Muscle layer of duodenum (tissue), 2 donors: ENCODE measurements at regions not wholly inside any gene's neighbourhood (a gene's known extent, or its start where the extent isn't known, plus 50 kb on each side); places are given as distances from the start of the nearest gene placed in this dataset.
"Not testable (repeated sequence)": the region's sequence is repeated elsewhere in the genome, so short reads cannot be mapped to it uniquely, and the experiment has no call there.

Experiments used
- H3K27ac ChIP-seq: one replicate; pipeline ENCODE4 v1.7.0; 2013; ENCODE audit warnings: mild to moderate bottlenecking, low read length
- H3K27me3 ChIP-seq: one replicate; pipeline ENCODE4 v1.7.0; 2013; ENCODE audit warnings: low read depth, mild to moderate bottlenecking, control low read depth, low read length
- H3K36me3 ChIP-seq, 2 donors: one replicate each; pipeline ENCODE4 v1.7.0; 2013; ENCODE audit warnings: low read length in 2 of 2, control low read depth in 1 of 2, mild to moderate bottlenecking in 1 of 2; ENCODE audit not compliant: insufficient read depth in 2 of 2, control insufficient read depth in 1 of 2
- H3K4me1 ChIP-seq, 2 donors: one replicate each; pipeline ENCODE4 v1.7.0; 2013; ENCODE audit warnings: low read length in 2 of 2, mild to moderate bottlenecking in 2 of 2, control low read depth in 1 of 2, moderate library complexity in 1 of 2; ENCODE audit not compliant: insufficient read depth in 2 of 2, control insufficient read depth in 1 of 2
- H3K4me3 ChIP-seq, 2 donors: one replicate each; pipeline ENCODE4 v1.7.0; 2013; ENCODE audit warnings: low read length in 2 of 2, low read depth in 1 of 2, mild to moderate bottlenecking in 1 of 2
- H3K9me3 ChIP-seq, 2 donors: one replicate each; pipeline ENCODE4 v1.7.0; 2013; ENCODE audit warnings: low read length in 2 of 2, control low read depth in 1 of 2, mild to moderate bottlenecking in 1 of 2; ENCODE audit not compliant: control insufficient read depth in 1 of 2
- donor health status: healthy.

DNA sequence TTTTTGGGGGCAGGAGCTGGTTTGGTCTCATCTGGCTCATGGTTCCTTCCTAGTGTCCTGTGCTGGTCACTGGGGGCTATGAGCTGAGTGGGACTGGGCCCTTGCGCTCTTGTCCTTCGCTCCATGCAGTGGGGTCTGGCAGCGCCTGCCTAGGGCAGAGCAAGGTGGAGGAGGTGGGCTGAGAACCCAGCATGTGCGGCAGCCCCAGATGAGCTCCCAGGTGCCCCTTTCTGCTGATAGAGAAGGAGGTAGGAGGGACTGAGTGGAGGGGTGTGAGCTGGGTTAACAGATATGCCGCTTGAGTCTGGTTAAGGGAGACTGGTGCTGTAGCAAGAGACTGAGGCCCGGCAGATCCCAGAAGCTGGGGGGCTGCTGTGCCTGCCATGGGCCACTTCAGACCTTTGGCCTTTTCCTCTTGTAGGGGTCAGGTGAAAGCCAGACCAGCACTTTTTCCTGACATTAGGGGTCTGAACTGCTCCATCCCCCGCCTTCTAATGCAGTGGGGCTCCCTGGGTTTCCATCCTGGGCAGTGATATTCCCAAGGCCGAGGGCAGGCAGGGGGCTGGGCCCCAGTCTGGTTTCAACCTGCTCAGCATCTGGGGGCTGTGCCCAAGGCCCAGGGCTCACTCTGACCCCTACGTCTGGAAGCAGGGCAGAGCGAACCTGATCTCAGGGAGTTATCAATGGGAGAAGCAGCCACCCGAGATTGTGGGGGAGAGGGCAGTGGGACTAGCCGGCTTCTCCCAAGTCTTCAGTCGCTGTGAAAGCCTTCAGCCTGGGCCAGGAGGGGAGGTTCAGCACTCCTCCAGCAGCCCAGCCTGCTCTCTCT lies 62.9 kb upstream of the PRR23C start:
- Histone ChIP-seq H3K4me1 (no peaks in the 10 kb centered on the region), H3K27me3 (no peaks in the 10 kb centered on the region), H3K9me3 (no peaks in the 10 kb centered on the region), H3K4me3 (no peak overlapping the region), H3K36me3 (no peaks in the 10 kb centered on the region), H3K27ac (no peak overlapping the region)

DNA sequence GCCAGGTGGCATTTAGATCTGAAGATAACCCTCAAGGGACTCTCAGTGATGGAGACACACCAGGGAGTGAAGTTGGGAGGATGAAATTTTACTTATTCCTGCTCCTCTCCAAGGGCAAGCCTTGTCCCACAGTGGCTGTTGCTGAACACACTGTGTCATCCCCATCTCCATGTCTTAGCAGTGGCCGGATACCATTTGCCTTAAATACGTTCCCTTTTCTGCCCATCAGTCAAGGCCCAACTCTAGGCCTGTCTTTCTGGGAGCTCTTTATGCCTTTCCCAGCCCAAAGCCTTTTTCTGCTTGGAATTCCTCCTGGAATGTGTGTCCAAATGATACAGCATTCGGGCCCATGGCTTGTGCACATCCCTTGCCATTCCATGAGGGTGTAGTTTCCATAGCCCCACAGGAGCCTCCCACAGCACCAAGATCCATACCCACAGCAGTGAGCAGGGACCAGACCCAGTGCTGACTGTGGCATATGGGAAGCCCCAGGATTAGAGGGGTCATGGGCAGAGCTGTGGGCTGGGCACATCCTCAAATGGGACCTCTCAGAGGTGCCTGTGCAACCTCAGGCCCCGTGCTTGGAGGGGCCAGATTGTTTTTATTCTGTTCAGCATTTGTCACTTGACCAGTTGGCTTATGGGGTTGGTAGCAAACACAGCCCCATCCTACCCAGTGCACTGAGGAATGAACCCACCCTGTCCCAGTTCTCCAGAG lies 63.7 kb upstream of the PRR23C start:
- no peaks in the 10 kb centered on the region for H3K27me3 ChIP-seq
- no peak overlapping the region for H3K4me3 ChIP-seq
- H3K36me3 ChIP-seq, result no peaks in the 10 kb centered on the region
- H3K9me3 ChIP-seq, result no peaks in the 10 kb centered on the region
- H3K4me1 ChIP-seq, result no peaks in the 10 kb centered on the region
- H3K27ac ChIP-seq, result no peak overlapping the region

DNA sequence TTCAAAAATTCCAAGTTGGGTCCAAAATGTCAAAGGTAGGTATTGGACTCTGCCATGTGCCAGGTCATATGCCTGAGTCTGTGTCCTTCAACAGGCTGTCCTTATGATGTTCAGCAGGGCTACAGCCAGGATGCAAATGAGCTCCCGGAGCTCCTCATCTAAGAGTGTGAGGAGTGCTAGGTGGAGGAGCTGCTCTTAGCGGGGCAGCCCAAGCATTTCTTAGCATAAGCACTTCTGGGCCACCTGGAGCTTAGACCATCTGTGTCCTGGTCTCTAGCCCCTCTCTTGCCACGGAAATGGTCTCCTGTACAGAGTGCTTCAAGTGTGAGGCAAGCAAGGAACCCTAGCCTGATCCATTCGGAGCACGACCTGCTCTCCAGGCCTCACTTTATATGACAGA lies 64.6 kb upstream of the PRR23C start:
- H3K9me3 ChIP-seq, result no peaks in the 10 kb centered on the region
- H3K27ac ChIP-seq, result no peak overlapping the region
- no peaks in the 10 kb centered on the region for H3K36me3 ChIP-seq
- H3K27me3 ChIP-seq, result no peaks in the 10 kb centered on the region
- no peak overlapping the region for H3K4me3 ChIP-seq
- no peaks in the 10 kb centered on the region for H3K4me1 ChIP-seq

DNA sequence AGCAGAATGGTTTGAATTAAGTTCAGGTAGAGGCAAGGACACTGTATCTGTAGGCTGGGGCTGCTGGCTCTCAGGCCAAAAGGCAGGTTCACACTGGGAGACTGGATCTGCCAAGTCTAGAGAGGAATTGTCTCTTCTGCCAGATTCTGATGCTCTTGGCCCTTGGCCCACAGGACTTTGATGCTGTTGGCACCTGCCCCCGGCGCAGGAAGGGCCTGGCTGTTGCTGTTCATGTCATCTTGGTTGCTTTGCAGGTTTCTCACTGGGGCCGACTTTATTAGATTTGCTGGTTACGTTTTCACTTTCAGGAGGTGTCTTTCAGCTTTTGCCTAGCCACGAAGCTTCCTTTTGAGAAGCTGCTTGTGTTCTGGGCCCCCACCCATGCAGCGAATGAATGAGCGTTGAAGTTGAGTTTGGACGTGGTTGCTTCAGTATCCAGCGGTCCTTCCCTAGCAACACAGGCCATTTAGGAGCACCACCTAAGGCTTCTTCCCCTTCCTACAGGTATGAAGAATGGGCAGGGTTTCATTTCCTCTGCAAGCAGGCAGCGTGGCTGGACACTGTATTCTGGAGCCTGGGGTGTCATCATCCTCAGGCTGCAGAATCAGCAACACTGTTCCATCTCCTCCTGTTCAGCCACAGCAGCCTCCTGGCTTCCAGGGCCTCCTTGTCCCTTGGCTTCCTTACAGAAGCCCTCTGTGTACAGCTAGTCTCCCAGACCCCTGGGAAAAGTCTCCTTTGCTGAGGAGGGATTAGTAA lies 65.6 kb upstream of the PRR23C start:
- Histone ChIP-seq H3K9me3 (no peaks in the 10 kb centered on the region), H3K27me3 (no peaks in the 10 kb centered on the region), H3K27ac (no peak overlapping the region), H3K4me1 (no peaks in the 10 kb centered on the region), H3K36me3 (no peaks in the 10 kb centered on the region), H3K4me3 (no peak overlapping the region)

GRCh38 chr3:139110929-139111328 lies 66.2 kb upstream of the PRR23C start:
- H3K4me3 ChIP-seq, H3K27me3 ChIP-seq, H3K4me1 ChIP-seq, H3K9me3 ChIP-seq, H3K27ac ChIP-seq, H3K36me3 ChIP-seq: not testable (repeated sequence)

- Histone ChIP-seq H3K27ac (no peak overlapping the region), H3K4me1 (no peaks in the 10 kb centered on the region), H3K9me3 (no peaks in the 10 kb centered on the region), H3K27me3 (no peaks in the 10 kb centered on the region), H3K4me3 (no peak overlapping the region), H3K36me3 (no peaks in the 10 kb centered on the region)
These were observed 66.9 kb upstream of the PRR23C start for GRCh38 chr3:139111392-139112229.

- no peaks in the 10 kb centered on the region for H3K27me3 ChIP-seq
- no peak overlapping the region for H3K27ac ChIP-seq
- no peaks in the 10 kb centered on the region for H3K9me3 ChIP-seq
- no peaks in the 10 kb centered on the region for H3K4me1 ChIP-seq
- no peak overlapping the region for H3K4me3 ChIP-seq
- no peaks in the 10 kb centered on the region for H3K36me3 ChIP-seq
These were observed 67.5 kb upstream of the PRR23C start for GRCh38 chr3:139112230-139112558.

DNA sequence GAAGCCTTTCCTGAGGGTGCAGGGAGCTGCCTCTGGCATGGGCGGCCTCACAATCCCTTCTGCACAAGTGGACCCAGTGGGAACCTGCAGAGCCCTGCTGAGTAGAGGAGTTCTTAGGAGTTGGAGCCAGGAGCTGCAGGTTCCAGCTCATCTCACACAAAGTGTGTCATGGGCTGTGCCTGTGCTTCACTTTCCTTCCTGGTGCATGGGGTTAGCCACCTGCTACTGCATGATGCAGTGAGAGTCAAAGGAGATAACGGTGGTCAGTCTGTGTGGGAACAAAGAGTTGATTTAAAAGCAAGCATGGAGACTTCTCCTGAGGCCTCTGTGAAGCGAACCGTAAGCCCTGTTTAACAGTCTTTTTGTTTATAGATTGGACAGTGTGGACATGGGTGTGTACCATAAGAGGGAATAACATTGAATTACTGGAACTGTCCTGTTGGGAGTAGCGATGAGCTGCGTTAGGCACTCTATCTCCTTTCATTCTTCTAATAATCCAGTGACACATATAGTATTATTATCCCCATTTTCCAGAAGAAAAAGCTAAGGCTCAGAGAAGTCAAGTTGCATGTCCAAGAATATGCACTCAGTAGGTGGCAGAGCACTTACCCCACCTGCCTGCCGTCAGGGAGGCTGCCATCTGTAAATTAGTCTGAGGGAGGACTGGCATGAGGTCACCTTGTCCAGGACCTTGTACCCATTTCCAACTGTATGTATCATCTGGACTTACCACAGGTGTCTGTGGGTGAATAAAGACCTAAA lies 68.7 kb upstream of the PRR23C start:
- no peaks in the 10 kb centered on the region for H3K27me3 ChIP-seq
- no peaks in the 10 kb centered on the region for H3K9me3 ChIP-seq
- no peaks in the 10 kb centered on the region for H3K36me3 ChIP-seq
- no peaks in the 10 kb centered on the region for H3K4me1 ChIP-seq
- no peak overlapping the region for H3K4me3 ChIP-seq
- no peak overlapping the region for H3K27ac ChIP-seq

- Histone ChIP-seq H3K27ac (no peak overlapping the region), H3K36me3 (no peaks in the 10 kb centered on the region), H3K9me3 (no peaks in the 10 kb centered on the region), H3K4me3 (no peak overlapping the region), H3K4me1 (no peaks in the 10 kb centered on the region), H3K27me3 (no peaks in the 10 kb centered on the region)
These were observed 69.3 kb upstream of the PRR23C start for GRCh38 chr3:139113993-139114375.

GRCh38 chr3:139116631-139117030 lies 71.9 kb upstream of the PRR23C start:
- H3K4me1 ChIP-seq, H3K36me3 ChIP-seq, H3K27ac ChIP-seq, H3K4me3 ChIP-seq, H3K27me3 ChIP-seq, H3K9me3 ChIP-seq: not testable (repeated sequence)
